ENCODE measurements at regions not wholly inside any gene's neighbourhood (a gene's known extent, or its start where the extent isn't known, plus 50 kb on each side); places are given as distances from the start of the nearest gene placed in this dataset.

DNA sequence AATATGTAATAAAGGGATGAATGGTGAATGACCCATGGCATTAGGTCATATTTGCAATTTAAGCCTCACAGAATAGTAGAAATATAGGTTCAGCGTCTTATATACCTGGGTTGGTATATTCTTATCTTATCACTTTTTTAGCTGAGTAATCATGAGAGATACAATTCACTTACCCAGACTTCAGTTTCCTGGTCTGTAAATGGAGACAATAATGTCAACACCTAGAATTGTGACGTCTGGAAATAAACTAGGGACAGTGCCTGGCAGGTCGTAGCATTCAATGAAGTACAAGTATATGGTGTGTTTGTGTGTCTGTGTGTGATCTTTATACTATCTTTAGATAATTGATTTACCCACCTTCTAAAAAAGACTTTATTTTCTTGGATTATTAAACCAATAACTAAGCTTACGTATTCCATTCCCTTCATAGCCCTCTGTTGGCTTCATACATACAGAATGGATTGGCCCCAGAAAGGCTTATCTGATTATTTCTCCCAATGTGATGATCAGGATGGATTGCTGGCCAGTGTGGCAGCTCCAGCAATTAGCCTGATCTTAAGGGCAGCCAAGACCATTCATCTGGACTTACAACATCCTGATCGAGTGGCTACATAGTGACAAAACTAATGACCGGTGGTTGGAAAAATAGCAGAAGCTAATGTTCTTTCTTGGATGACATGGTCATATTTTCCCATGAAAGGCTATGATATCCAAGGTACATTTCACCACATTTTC lies 121.2 kb upstream of the NPVF start:
- TF ChIP-seq, protein P1, sequence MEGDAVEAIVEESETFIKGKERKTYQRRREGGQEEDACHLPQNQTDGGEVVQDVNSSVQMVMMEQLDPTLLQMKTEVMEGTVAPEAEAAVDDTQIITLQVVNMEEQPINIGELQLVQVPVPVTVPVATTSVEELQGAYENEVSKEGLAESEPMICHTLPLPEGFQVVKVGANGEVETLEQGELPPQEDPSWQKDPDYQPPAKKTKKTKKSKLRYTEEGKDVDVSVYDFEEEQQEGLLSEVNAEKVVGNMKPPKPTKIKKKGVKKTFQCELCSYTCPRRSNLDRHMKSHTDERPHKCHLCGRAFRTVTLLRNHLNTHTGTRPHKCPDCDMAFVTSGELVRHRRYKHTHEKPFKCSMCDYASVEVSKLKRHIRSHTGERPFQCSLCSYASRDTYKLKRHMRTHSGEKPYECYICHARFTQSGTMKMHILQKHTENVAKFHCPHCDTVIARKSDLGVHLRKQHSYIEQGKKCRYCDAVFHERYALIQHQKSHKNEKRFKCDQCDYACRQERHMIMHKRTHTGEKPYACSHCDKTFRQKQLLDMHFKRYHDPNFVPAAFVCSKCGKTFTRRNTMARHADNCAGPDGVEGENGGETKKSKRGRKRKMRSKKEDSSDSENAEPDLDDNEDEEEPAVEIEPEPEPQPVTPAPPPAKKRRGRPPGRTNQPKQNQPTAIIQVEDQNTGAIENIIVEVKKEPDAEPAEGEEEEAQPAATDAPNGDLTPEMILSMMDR (IDR thresholded peaks at IDR 0.05) = no peak
- TF ChIP-seq POLR2A (IDR thresholded peaks at IDR 0.05) = no peak
